ENCODE measurements at regions not wholly inside any gene's neighbourhood (a gene's known extent, or its start where the extent isn't known, plus 50 kb on each side); places are given as distances from the start of the nearest gene placed in this dataset.

- no peak for DNase-seq (ENCODE audit: low spot score)
Observed at GRCh38 chr2:198706476-198707082, 751.2 kb downstream of the SATB2 start.

GRCh38 chr2:198703281-198703680, 754.5 kb downstream of the SATB2 start:
- no peak for DNase-seq (ENCODE audit: low spot score)

- no peak for DNase-seq (ENCODE audit: low spot score)
Observed at GRCh38 chr2:198702796-198703195, 754.9 kb downstream of the SATB2 start.

GRCh38 chr2:198701481-198701880, 756.3 kb downstream of the SATB2 start:
- no peak for DNase-seq (ENCODE audit: low spot score)

- DNase-seq (ENCODE audit: low spot score): no peak
Observed at GRCh38 chr2:198700319-198700718, 757.4 kb downstream of the SATB2 start.

- DNase-seq (ENCODE audit: low spot score): no peak
Observed at GRCh38 chr2:198698230-198698629, 759.5 kb downstream of the SATB2 start.

- DNase-seq (ENCODE audit: low spot score): no peak
Observed at GRCh38 chr2:198697794-198698193, 759.9 kb downstream of the SATB2 start.

GRCh38 chr2:198697218-198697617, 760.5 kb downstream of the SATB2 start:
- DNase-seq (ENCODE audit: low spot score): no peak

- DNase-seq (ENCODE audit: low spot score): no peak
Observed at GRCh38 chr2:198695879-198696278, 761.9 kb downstream of the SATB2 start.

- DNase-seq (ENCODE audit: low spot score): no peak
Observed at GRCh38 chr2:198692907-198693510, 764.7 kb downstream of the SATB2 start.

GRCh38 chr2:198691236-198691635, 766.5 kb downstream of the SATB2 start:
- DNase-seq (ENCODE audit: low spot score): no peak

GRCh38 chr2:198664321-198664720, 793.4 kb downstream of the SATB2 start:
- no peak for DNase-seq (ENCODE audit: low spot score)

- peak; percentile 27 for DNase-seq (ENCODE audit: low spot score)
Observed at GRCh38 chr2:198662905-198663304, 794.8 kb downstream of the SATB2 start.

- no peak for DNase-seq (ENCODE audit: low spot score)
Observed at GRCh38 chr2:198660501-198660900, 797.2 kb downstream of the SATB2 start.

- DNase-seq (ENCODE audit: low spot score): no peak
Observed at GRCh38 chr2:198659096-198659870, 798.5 kb downstream of the SATB2 start.

GRCh38 chr2:198657512-198658121, 800.1 kb downstream of the SATB2 start:
- peak; percentile 22 for DNase-seq (ENCODE audit: low spot score)

- no peak for DNase-seq (ENCODE audit: low spot score)
Observed at GRCh38 chr2:198656869-198657268, 800.9 kb downstream of the SATB2 start.

GRCh38 chr2:198654646-198655045, 803.1 kb downstream of the SATB2 start:
- no peak for DNase-seq (ENCODE audit: low spot score)

- DNase-seq (ENCODE audit: low spot score): no peak
Observed at GRCh38 chr2:198653311-198653710, 804.4 kb downstream of the SATB2 start.

- DNase-seq (ENCODE audit: low spot score): no peak
Observed at GRCh38 chr2:198652461-198652860, 805.3 kb downstream of the SATB2 start.

GRCh38 chr2:198645816-198646215, 811.9 kb downstream of the SATB2 start:
- no peak for DNase-seq (ENCODE audit: low spot score)

GRCh38 chr2:198641161-198641560, 816.6 kb downstream of the SATB2 start:
- DNase-seq (ENCODE audit: low spot score): no peak

GRCh38 chr2:198640463-198640862, 817.3 kb downstream of the SATB2 start:
- DNase-seq (ENCODE audit: low spot score): no peak

All from AG20443 (cell line).